ENCODE measurements at regions not wholly inside any gene's neighbourhood (a gene's known extent, or its start where the extent isn't known, plus 50 kb on each side); places are given as distances from the start of the nearest gene placed in this dataset.
A peak's percentile ranks its signal among the peaks of the same experiment; 100 is the strongest.
"Not testable (repeated sequence)": the region's sequence is repeated elsewhere in the genome, so short reads cannot be mapped to it uniquely, and the experiment has no call there.

DNA sequence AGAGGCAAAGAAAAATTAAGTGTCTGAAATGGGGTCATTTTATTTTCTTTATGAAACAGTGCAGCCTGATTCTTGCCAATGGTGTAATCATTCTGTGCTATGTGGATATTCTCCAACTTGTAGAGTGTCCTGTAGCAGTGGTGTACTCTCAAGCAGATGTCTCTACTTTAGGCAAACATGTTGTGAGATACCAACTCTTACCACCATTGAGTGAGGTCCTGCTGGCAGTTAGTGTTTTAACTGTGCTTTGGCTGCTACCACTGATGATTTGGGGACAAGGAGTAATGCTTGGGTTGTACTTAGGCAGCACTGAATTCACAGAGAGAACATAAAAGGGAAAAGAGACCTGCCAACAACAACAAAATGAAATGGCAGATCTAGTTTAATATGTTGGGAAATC lies 122.5 kb downstream of the APIP start:
- no peak for DNase-seq

DNA sequence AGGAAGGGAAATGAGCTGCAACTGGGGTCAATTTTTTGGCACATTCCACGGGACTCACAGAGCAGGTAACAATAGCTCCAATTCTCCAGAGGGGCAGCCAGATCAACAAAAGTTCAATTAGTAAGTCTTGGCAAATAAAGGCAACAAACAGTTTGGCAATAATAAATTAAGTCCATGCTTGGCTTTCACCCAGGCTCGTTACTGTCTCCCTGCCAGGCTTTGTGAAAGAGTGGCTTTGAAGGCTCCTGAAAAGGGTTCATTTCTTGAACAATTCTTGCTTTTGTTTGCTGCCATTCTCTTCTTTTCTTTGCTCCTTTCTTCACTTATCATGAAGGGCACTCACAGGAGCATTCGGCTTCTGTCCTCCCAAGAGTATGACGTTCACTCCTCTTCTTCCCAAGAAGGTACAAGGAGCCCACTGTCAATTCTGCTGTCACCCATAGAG lies 123.3 kb downstream of the APIP start:
- no peak for DNase-seq

DNA sequence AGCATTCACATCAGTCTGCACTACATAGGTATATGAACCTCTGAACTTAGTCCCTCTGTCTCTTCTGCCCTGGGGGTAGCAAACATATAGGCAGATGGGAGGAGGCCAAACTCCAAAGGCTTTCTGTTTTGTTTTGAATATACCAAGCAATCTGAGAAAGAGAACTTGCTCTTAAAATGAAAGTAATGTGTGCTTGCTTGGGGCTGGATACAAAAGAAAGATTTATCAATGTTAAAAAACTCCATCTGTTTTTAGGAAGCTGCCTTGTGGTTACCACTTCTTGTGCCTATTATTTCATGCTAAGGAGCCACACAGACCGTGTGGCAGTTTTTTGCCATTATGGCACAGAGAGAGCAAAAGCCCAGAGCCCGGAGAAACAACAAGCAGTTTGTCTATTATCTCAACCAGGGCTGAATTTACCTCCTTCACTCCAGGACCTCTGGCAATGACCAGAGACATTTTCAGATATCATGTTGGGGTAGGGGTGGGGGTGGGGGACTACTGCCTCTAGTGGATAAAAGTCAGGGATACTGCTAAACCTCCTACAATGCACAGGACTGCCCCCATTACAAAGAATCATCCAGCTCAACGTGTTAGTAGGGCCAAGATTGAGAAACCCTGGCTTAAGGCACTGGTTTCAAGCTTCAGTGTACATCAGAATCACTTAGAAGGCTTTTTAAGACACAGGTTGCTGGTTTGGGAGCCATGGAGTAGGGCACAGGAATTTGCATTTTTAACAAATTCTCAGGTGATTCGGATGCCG lies 124.2 kb downstream of the APIP start:
- DNase-seq = no peak

DNA sequence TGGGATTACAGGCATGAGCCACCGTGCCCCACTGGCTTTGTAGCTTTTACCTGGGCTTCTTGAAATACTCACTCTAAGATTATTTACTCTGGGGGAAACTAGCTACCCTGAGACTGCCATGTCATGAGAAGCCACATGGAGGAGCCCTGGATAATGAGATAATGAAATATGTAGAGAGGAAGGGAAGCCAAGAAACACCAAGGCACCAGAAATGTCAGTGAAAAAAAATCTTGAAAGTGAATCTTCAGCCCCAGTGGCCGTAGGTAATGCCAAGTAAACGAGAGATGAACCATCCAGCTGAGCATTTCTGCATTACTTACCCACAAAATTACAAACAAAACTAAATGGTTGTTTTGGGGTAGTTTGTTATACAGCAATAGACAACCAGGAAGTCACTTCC lies 125.6 kb downstream of the APIP start:
- no peak for DNase-seq

DNA sequence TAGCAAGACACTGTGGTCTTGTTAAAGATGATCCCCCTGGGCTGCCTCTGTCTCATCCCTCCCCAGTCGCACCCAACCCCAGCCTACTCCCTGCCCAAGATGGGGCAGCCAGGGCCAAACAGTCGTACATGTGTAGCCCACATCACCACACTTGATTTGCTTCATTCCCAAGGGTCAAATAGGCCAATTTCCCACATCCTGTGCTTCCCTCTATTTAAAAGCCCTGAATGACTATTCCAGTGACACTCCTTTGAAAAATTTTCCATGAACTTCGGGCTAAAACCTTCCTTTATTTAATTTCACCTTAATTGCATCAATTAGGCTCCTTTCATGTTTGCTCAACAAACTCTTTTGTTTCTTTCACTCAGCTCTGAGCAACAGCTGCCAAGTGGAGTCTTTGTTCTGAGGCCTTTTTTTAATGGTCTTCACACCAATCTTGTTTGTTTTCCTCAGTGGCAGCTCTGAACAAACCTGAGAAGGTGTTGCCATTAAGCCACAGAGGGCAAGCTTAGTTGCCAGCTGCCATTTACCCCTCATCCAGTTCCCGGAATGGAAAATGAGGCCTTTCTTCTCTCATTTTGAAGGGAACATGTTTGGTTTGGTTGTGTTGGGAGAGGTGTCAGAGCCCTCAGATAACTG lies 126.9 kb downstream of the APIP start:
- peak; percentile 83 for DNase-seq

DNA sequence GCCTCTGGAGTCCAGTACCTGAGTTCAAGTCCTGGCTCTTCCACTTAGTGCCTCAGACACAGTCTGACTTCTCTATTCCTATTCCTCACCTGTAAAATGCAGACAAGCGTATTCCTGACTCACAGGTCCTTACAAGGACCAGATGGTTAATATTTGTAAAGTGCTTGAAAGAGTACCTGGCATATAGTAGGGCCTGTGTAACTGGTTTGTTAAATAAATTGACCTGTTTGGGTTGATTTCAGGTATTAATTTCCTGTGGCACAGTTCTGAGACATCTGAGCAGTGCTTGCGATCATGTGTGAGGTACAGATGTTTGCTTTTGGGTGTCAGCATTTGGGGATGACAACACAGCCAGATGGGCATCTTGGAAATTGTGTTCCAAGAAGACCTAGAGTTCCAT lies 127.5 kb downstream of the APIP start:
- no peak for DNase-seq

DNA sequence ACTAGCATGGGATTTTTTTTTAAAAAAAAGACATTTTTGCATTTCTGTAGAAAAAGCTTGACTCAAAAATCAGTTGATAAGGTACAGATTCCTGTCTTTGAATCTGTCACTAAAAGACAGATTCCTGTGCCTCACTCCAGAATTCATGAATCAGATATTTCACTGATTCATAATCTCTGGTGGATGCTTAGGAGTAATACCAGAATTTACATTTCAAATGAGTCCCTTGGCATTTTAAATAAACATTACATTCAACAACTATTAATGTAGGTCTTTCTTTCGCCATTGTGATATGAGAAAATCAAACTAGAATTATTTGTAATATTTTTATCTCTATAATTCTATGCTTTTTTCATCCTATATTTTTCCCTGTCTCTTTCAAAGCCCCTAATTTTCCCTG lies 128.3 kb downstream of the APIP start:
- DNase-seq = no peak

DNA sequence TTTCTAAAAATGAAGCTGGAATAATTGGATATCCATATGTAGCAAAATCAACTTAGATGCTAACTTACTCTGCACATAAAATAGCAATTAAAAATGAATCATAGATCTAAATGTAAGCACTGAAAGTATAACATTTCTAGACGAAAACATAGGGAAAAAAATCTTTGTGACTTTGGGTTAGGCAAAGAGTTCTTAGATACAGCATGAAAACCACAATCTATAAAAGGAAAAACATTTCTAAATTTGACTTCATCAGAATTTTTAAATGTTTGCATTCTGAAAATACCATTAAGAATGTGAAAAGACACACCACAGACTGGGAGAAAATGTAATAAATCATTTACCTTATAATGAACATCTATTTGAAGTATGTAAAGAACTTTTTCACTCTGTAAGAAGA lies 128.8 kb downstream of the APIP start:
- no peak for DNase-seq

DNA sequence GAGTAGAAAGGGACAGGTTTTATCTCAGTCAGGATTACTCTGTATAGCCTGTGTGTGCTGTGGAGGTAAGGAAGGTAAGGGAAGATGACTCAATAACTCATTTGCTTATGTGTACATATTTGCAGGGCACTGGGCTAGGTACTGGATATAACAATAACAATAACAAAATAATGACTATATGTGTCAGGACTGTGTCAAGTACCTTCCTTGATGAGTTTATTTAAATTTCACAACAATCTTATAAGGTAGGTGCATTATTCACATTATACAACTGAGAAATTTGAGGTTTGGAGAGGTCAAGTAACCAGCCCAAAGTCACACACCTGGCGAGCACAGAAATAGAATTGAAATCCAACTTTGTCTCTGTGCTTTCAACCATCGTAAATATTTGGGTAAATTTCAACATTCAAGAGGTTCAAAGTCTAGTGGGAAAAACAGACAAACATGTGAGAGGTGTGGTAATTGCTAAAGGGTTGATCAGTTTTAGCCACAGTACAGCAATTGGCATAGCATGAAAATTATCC lies 131.8 kb downstream of the APIP start:
- no peak for DNase-seq

DNA sequence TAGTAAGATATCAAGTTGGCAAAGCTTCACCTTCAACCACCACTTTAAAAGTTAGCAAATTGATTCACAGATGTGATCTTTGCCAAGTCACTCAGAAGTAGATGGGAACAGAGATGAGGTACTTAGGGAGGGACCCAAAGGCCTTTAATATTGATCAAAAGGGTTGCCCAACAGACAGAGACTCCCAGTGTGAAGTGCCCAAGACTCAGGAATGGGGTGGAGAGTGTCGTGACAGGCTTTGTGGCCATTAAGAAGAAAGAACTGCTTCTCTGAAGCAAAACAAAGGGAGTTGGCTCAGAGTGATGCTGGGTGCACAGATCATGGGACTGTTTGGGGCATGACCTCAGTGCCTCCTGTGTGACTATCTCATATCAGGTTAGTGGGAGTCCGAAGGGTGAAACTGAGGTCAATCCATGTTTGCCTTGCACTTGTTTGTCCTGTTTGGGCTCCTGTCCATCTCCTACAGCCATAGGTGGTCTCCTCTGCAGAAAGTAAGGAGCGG lies 132.3 kb downstream of the APIP start:
- no peak for DNase-seq

DNA sequence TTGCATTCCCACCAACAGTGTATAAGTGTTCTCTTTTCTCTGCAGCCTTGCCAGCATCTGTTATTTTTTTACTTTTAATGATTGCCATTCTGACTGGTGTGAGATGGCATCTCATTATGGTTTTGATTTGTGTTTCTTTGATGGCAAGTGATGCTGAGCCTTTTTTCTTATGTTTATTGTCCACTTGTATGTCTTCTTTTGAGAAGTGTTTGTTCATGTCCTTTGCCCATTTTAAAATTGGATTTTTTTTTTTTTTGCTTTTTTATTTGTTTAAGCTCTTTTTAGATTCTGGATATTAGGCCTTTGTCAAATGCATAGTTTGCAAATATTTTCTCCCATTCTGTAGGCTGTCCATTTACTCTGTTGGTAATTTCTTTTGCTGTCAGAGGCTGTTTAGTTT lies 134.4 kb downstream of the APIP start:
- not testable (repeated sequence) for DNase-seq

DNA sequence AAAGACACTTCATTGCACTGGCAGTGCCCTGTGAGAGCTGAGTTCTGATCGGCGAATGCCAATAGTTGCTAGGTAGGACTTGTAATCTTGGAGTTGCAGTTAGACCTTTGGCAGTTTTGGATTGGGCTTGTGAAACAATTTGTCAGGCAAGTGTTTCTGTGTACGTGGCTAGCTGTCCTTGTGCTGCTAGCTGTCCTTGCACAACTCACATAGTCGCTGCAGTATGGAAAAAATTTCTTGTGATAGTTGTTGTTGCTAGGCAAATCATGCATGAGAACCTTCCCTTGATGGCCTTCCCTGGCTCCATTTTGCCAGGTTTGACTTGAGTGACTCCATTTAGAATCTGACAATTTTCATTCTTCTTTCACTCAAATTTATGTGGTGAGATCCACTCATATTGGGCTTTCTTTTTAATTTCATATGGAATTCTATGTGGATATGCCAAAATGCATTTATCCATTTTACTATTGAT lies 140.7 kb downstream of the APIP start:
- no peak for DNase-seq

DNA sequence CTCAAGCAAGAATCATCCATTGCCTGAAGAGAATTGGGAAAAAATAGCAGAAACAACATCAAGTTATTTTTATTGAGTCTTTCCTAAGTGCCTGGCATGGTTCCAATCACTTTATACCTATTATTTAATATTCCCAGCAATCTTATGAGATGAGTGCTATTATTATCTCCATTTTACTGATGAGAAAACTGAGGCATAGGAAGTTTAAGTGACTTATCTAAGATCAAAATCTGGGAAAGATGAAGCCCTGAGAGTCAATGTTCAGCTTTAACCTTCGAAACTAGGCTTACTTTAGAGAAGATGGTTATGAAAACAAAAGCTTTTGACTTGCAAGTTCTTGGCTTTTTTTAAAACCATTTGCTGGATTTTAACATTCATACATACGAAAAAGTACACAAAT lies 141.6 kb downstream of the APIP start:
- DNase-seq = no peak

DNA sequence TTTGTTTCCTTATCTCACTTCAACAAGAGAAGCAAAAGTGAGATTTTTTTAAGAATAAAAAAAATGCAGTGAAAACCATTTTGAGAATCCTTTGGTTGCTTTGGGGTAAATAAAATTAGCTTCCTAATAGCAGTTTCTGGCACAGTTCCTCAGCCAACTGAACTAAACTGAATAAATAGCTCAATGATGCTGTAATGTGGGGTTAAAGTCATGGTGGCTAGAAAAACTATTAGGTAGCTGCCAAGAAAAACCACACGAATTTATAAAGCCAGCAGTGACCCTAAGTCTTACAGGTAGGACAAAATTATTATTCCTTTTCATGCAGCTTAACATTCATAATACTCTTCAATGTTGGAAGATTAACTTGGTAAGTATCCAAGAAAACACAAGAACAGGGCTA lies 142.4 kb downstream of the APIP start:
- no peak for DNase-seq

DNA sequence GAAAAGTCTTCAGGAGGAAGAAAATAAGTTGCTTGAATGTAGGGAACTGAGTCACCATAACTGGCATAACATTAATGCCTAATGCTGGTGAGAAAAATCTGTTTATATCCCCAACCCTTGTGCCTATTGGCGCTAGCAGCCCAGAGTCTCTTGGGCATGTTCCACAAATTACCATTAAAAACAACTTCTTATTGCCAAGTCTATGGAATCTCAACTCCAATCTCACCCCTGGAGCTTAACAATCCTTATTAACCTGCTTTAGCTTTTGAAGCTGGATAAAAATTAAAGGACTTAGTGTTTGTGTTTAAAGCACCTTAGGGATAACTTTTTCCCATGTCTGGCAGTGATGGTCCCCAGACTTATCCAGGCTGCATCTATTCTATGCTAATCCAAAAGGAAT lies 143.0 kb downstream of the APIP start:
- no peak for DNase-seq

DNA sequence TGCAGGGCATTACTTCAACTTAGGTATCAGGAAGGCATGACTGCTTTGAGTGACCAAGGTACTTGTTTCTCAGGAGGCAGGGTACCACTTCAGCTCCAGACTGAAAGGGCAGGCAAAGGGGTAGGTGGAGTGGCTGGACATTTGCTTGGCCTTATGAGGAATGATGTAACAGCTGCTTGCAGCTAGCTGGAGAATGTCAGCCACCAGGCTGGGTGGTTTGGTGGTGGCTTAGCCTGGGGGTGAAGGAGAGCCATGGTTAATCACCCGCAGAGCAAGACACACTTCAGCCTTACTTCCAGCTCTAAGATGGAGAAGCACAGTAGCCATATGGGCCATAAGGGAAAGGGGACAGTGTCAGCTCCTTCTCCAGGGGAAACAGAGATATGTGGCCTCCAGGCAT lies 146.1 kb downstream of the APIP start:
- no peak for DNase-seq

DNA sequence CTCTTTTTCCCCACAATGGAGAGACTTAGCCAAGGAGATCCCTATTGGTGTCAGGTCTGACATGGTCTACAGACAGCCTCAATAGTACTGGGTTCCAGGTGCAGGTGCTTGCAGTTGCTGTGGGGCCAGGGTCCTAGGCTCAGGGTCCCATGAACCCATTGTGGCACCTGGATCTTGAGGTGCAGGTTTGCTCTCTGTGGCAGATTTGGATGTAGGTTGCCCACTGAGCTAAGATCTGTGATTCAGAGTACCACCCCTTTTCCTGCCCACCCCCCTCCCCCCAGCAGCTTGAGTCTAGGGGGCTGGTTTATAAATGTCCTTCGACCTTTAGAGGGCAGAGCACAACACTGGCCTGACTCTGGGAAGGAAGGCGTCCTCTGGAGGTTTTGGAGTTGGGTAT lies 147.0 kb downstream of the APIP start:
- no peak for DNase-seq

DNA sequence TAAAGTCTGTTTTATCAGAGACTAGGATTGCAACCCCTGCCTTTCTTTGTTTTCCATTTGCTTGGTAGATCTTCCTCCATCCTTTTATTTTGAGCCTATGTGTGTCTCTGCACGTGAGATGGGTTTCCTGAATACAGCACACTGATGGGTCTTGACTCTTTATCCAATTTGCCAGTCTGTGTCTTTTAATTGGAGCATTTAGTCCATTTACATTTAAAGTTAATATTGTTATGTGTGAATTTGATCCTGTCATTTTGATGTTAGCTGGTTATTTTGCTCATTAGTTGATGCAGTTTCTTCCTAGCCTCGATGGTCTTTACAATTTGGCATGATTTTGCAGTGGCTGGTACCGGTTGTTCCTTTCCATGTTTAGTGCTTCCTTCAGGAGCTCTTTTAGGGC lies 141.7 kb downstream of the EHF start:
- DNase-seq = not testable (repeated sequence)

DNA sequence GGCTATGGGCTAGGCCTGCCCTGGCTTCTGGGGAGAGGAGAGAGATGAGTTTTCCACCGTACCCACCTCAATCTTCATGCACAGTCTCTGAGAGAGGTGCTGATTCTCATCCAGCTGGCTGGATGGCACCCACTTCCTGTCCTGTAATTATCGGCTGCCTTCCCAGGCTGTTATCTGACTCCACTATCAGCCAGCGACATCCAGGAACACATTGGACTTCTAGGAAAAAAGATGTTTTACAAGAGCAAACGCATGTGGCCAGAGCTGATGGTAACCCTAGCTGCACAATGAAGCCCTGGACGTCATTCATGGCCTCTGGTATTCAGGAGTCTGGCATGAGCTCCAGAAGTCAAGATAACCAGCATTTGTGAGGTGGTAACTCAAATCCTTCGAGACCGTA lies 137.4 kb downstream of the EHF start:
- DNase-seq = no peak

DNA sequence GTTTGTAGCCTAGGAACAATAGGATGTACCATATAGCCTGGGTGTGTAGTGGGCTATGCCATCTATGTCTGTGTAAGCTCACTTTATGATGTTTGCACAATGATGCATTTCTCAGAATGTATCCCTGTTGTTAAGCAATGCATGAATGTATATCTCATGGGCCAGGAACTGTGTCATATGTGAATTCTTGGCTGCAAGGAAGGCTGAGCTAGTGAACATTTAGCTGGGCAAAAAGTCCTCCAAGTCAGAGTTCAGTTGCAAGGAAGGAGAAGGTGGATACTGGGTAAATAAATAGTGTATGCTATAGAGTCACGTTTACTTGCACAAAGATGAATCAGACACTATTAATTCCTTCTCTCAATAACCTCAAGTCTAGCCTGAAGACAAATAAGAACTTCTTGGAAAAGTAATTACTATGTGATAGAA lies 136.1 kb downstream of the EHF start:
- no peak for DNase-seq

DNA sequence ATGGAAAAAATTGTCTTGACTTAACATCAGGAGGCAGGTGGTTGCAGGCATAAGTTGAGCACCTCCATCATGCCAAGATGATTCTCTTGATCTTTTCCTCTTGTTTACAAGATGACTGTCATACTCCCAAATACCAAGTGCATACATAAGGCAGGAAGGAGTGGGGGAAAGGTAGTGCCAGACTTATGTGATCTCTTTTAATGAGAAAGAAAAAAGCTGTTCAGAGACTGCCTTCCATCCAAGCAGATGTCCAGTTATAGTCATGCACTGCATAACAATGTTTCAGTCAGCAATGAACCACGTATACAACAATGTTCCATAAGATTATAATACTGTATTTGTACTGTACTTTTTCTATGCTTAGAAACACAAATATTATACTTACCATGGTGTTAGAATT lies 135.7 kb downstream of the EHF start:
- no peak for DNase-seq

DNA sequence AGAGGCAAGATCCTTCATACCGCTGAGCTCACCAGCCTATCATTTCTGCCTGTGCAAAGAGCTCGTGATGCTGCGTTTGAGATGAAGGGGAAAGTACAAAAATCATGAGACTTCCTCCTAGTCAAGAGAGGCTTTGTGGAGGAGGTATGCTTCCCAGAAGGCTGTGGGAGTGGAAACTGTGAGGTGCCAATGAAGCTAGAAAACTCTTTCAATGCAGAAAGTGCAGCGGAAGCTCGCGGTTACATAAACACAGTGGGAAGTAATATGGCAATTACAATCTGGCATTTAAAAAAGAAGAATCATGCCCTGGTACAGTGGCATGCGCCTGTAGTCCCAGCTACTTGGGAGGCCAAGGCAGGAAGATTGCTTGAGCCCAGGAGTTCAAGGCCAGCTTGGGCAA lies 134.8 kb downstream of the EHF start:
- DNase-seq = no peak

DNA sequence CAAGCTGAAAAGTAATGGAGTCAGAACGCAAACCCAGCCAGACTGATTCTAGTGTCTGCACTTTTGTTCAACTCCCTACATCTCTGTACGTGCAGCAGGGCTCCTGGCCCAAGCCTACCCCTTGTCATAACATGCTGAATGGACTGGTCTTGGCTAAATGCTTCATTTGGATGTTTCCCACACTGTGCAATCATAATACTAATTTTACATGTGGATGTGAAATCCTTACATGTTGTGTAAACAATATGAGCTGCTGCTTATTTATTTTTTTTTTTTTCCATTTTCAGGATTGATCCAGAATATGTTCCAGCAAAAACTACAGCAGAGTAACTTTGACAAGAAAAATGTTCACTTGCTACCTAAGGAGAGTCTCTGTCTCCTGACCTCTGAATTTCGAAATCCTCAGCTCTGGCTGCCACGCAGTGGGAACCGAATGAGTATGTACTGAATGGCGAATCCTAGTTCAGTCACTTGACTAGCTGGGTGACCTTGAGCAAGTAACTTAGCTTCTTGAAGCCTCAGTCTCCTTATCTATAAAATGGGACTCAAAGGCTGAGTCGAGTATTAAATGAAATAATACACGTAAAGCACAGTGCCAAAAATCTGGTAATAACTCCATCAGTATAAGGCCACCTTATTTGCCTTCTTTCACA lies 133.4 kb downstream of the EHF start:
- no peak for DNase-seq

All from NCI-H1417 treated with DMSO at 0.1 percent for 48 hours (cell line).